Activated T-helper 17 cell treated with anti-CD3 and anti-CD28 coated beads, Interleukin-2, amount 50 U/mL, for 72 hours (primary cell): ENCODE measurements at regions not wholly inside any gene's neighbourhood (a gene's known extent, or its start where the extent isn't known, plus 50 kb on each side); places are given as distances from the start of the nearest gene placed in this dataset.
A peak's percentile ranks its signal among the peaks of the same experiment; 100 is the strongest.
"Not testable (repeated sequence)": the region's sequence is repeated elsewhere in the genome, so short reads cannot be mapped to it uniquely, and the experiment has no call there.

Experiments
- ATAC-seq: fragments of 150-1000 bp; cut with Tn5 transposase; replicated peaks from 2 replicates; pipeline ENCODE4 v1.10.0; 2021; ENCODE audit warnings: mild to moderate bottlenecking, moderate library complexity
- H3K27ac Mint-ChIP-seq: one replicate; pipeline ENCODE4 v1.8.0; 2022; ENCODE audit warnings: mixed read lengths
- H3K27me3 Mint-ChIP-seq: one replicate; pipeline ENCODE4 v1.8.0; 2022; ENCODE audit warnings: mixed read lengths
- H3K36me3 Mint-ChIP-seq: one replicate; pipeline ENCODE4 v1.8.0; 2022; ENCODE audit warnings: low read depth, mild to moderate bottlenecking, mixed read lengths
- H3K4me1 Mint-ChIP-seq: one replicate; pipeline ENCODE4 v1.8.0; 2022; ENCODE audit warnings: mixed read lengths
- H3K4me3 Mint-ChIP-seq: one replicate; pipeline ENCODE4 v1.8.0; 2022; ENCODE audit warnings: mild to moderate bottlenecking, mixed read lengths
- H3K9me3 Mint-ChIP-seq: one replicate; pipeline ENCODE4 v1.8.0; 2022; ENCODE audit warnings: mixed read lengths

DNA sequence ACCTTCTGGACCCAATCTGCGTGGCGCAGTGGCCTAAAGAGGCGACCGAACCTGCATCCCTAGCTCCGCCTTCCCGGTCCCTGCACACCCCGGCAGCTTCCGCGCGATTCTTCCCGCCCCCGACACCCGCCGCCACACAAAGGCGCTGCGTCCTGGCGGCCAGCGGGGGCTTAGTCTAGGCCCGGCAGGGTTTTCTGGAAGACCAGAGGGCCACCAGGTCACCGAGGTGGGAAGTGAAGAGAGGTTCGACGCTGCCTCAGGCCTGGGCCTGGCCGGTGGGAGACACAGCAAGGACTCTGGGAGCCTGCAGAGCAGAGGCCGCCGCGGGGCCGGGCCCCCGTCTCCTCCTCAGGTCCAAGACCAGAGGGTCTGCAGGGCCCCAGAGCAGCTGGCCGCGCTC is 154.9 kb downstream of the OR2B2 start:
- Mint-ChIP-seq H3K27ac (peak overlapping the region; percentile 73), H3K4me1 (peaks cover 29% of the 10 kb centered on the region), H3K36me3 (peaks cover 20% of the 10 kb centered on the region), H3K27me3 (no peaks in the 10 kb centered on the region), H3K4me3 (peak overlapping the region; percentile 83), H3K9me3 (no peaks in the 10 kb centered on the region)
- ATAC-seq: peak; percentile 29

GRCh38 chr6:27755768-27756167 is 156.4 kb downstream of the OR2B2 start:
- Mint-ChIP-seq H3K4me1 (peaks cover 34% of the 10 kb centered on the region), H3K27me3 (no peaks in the 10 kb centered on the region), H3K36me3 (peaks cover 22% of the 10 kb centered on the region), H3K9me3 (no peaks in the 10 kb centered on the region), H3K27ac (no peak overlapping the region), H3K4me3 (peak overlapping the region; percentile 83)
- no peak for ATAC-seq

- H3K27ac Mint-ChIP-seq: peak overlapping the region; percentile 95
Observed at GRCh38 chr6:27754408-27754782, 157.8 kb downstream of the OR2B2 start.

GRCh38 chr6:27753668-27754407 is 158.4 kb downstream of the OR2B2 start:
- Mint-ChIP-seq H3K36me3 (peaks cover 22% of the 10 kb centered on the region), H3K4me3 (peak overlapping the region; percentile 82), H3K4me1 (peaks cover 28% of the 10 kb centered on the region), H3K9me3 (no peaks in the 10 kb centered on the region), H3K27ac (peak overlapping the region; percentile 95), H3K27me3 (no peaks in the 10 kb centered on the region)
- ATAC-seq: peak; percentile 65

More at GRCh38 chr6:27754408-27754782, 157.8 kb downstream of the OR2B2 start:
- peak overlapping the region; percentile 82 for H3K4me3 Mint-ChIP-seq
- H3K4me1 Mint-ChIP-seq: peaks cover 28% of the 10 kb centered on the region
- peaks cover 22% of the 10 kb centered on the region for H3K36me3 Mint-ChIP-seq
- no peaks in the 10 kb centered on the region for H3K27me3 Mint-ChIP-seq
- ATAC-seq: no peak
- H3K9me3 Mint-ChIP-seq: no peaks in the 10 kb centered on the region

GRCh38 chr6:27752038-27752885 is 159.9 kb downstream of the OR2B2 start:
- H3K27ac Mint-ChIP-seq: peak overlapping the region; percentile 95
- peaks cover 24% of the 10 kb centered on the region for H3K4me1 Mint-ChIP-seq
- ATAC-seq: peak; percentile 49
- H3K9me3 Mint-ChIP-seq: no peaks in the 10 kb centered on the region
- peaks cover 22% of the 10 kb centered on the region for H3K36me3 Mint-ChIP-seq
- no peaks in the 10 kb centered on the region for H3K27me3 Mint-ChIP-seq
- peak overlapping the region; percentile 82 for H3K4me3 Mint-ChIP-seq

GRCh38 chr6:27748661-27749060 is 163.5 kb downstream of the OR2B2 start:
- H3K4me1 Mint-ChIP-seq: peaks cover 6% of the 10 kb centered on the region
- no peak overlapping the region for H3K4me3 Mint-ChIP-seq
- H3K27ac Mint-ChIP-seq: no peak overlapping the region
- no peak for ATAC-seq
- peaks cover 14% of the 10 kb centered on the region for H3K36me3 Mint-ChIP-seq
- H3K27me3 Mint-ChIP-seq: peaks cover 6% of the 10 kb centered on the region
- no peaks in the 10 kb centered on the region for H3K9me3 Mint-ChIP-seq

GRCh38 chr6:27747637-27748036 is 164.6 kb downstream of the OR2B2 start:
- no peak overlapping the region for H3K27ac Mint-ChIP-seq
- H3K36me3 Mint-ChIP-seq: peaks cover 5% of the 10 kb centered on the region
- ATAC-seq: no peak
- H3K4me1 Mint-ChIP-seq: peaks cover 6% of the 10 kb centered on the region
- H3K4me3 Mint-ChIP-seq: no peak overlapping the region
- H3K9me3 Mint-ChIP-seq: no peaks in the 10 kb centered on the region
- H3K27me3 Mint-ChIP-seq: peaks cover 16% of the 10 kb centered on the region

- not testable (repeated sequence) for H3K4me1 Mint-ChIP-seq, H3K4me3 Mint-ChIP-seq, H3K27ac Mint-ChIP-seq, H3K9me3 Mint-ChIP-seq, H3K36me3 Mint-ChIP-seq
- peak; percentile 92 for ATAC-seq
- peaks cover 17% of the 10 kb centered on the region for H3K27me3 Mint-ChIP-seq
Observed at GRCh38 chr6:27746860-27747259, 165.3 kb downstream of the OR2B2 start.

- ATAC-seq: no peak
- Mint-ChIP-seq H3K9me3 (no peaks in the 10 kb centered on the region), H3K36me3 (peaks cover 3% of the 10 kb centered on the region), H3K4me3 (no peak overlapping the region), H3K27me3 (peaks cover 19% of the 10 kb centered on the region), H3K27ac (no peak overlapping the region), H3K4me1 (no peaks in the 10 kb centered on the region)
Observed at GRCh38 chr6:27743787-27744186, 168.4 kb downstream of the OR2B2 start.

GRCh38 chr6:27742833-27743573 is 169.2 kb downstream of the OR2B2 start:
- no peak for ATAC-seq
- no peak overlapping the region for H3K27ac Mint-ChIP-seq
- H3K27me3 Mint-ChIP-seq: peaks cover 21% of the 10 kb centered on the region
- H3K9me3 Mint-ChIP-seq: no peaks in the 10 kb centered on the region
- no peaks in the 10 kb centered on the region for H3K4me1 Mint-ChIP-seq
- no peak overlapping the region for H3K4me3 Mint-ChIP-seq
- peaks cover 5% of the 10 kb centered on the region for H3K36me3 Mint-ChIP-seq

- not testable (repeated sequence) for H3K4me3 Mint-ChIP-seq, H3K4me1 Mint-ChIP-seq, H3K27ac Mint-ChIP-seq, H3K36me3 Mint-ChIP-seq, H3K9me3 Mint-ChIP-seq, ATAC-seq
- H3K27me3 Mint-ChIP-seq: peaks cover 33% of the 10 kb centered on the region
Observed at GRCh38 chr6:27739902-27740301, 172.3 kb downstream of the OR2B2 start.

GRCh38 chr6:27736686-27737085 is 175.5 kb downstream of the OR2B2 start:
- H3K27me3 Mint-ChIP-seq: peaks cover 23% of the 10 kb centered on the region
- H3K9me3 Mint-ChIP-seq: no peaks in the 10 kb centered on the region
- no peak overlapping the region for H3K27ac Mint-ChIP-seq
- H3K4me1 Mint-ChIP-seq: no peaks in the 10 kb centered on the region
- no peak for ATAC-seq
- H3K4me3 Mint-ChIP-seq: peak overlapping the region; percentile 1
- H3K36me3 Mint-ChIP-seq: peaks cover 5% of the 10 kb centered on the region

GRCh38 chr6:27728442-27728841 is 183.8 kb downstream of the OR2B2 start:
- Mint-ChIP-seq H3K4me3 (no peak overlapping the region), H3K4me1 (no peaks in the 10 kb centered on the region), H3K9me3 (no peaks in the 10 kb centered on the region), H3K27ac (no peak overlapping the region), H3K36me3 (no peaks in the 10 kb centered on the region), H3K27me3 (peaks cover 44% of the 10 kb centered on the region)
- ATAC-seq: no peak

DNA sequence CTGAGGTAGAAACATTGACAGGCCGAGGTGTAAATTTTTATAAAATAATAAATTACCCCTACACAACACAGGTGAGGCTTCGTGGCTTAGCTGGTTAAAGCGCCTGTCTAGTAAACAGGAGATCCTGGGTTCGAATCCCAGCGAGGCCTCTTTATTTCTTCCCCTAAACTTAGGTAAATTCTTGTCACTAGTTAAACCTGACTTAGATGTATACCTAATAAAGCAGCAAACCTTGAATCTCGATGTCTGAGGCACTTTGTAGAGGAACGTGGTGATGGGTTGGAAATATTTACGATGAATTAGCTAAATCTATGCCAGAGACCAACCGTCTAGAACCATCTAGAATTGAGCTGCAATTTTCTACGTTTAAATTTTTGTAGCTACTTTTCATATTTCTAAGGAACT is 185.6 kb downstream of the OR2B2 start:
- H3K4me3 Mint-ChIP-seq: no peak overlapping the region
- no peak for ATAC-seq
- no peaks in the 10 kb centered on the region for H3K4me1 Mint-ChIP-seq
- H3K9me3 Mint-ChIP-seq: no peaks in the 10 kb centered on the region
- H3K27me3 Mint-ChIP-seq: peaks cover 45% of the 10 kb centered on the region
- H3K27ac Mint-ChIP-seq: no peak overlapping the region
- no peaks in the 10 kb centered on the region for H3K36me3 Mint-ChIP-seq
